HG02763 (cell line): ENCODE measurements at regions not wholly inside any gene's neighbourhood (a gene's known extent, or its start where the extent isn't known, plus 50 kb on each side); places are given as distances from the start of the nearest gene placed in this dataset.
A peak's percentile ranks its signal among the peaks of the same experiment; 100 is the strongest.

Experiments used
- ATAC-seq: cut with Tn5 transposase; IDR thresholded peaks from one replicate; pipeline ENCODE4 v1.9.1; 2021; ENCODE audit warnings: mild to moderate bottlenecking, moderate library complexity; ENCODE audit not compliant: unreplicated experiment

DNA sequence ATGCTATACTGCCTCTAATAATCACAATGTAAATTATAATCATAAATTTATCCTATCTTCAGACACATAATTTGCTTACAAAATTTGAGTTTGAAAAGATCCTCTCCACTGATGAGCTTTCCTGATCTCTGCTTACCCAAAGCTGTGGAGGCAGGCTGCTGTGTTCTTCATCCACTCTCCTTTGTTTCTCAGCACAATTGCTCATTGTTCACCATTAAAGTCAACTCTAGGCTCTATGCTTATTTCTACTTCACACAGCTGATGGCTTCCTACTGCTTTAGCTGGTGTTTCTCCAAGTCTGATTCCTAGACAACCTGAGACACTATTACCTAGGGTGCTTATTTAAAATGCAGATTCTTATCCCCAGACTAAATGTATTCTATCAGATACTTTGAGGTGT, 319.7 kb downstream of the PCDH18 start:
- ATAC-seq, result no peak

DNA sequence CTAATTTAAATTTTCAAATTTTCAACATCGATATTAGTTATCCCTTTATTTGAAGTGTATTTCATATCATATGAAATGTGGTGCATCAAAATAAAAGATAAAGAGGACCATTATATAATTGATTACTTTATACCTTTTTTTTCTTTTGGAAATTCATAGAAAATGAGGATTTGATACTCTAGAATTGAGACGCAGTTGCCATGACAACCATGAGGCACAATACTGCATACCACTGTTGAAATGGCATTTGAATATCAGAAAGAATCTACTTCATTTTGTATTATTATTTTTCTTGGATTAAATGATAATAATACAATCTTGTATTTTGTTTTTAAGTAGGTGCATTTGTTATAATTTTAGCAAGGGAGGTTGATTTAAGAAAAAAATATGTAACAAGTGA, 323.1 kb downstream of the PCDH18 start:
- no peak for ATAC-seq

DNA sequence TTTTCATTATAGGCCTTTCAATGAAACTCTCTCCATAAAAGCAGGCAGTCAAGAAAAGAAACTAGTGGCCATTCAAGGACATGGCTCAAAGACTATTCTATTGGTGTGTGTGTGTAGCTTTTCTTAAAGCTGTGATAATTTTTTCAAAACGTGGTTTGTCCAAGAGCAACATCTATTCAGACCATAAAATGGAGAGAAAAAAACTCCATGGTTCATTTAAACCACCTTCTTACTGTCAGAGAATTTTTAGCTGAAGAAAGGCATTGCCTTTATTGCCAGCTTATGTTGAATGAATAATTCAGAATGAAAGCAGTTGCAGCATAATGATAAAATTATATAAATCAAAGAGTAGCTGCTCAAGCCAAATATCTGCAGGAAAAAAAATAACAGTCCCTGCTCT, 325.5 kb downstream of the PCDH18 start:
- no peak for ATAC-seq

DNA sequence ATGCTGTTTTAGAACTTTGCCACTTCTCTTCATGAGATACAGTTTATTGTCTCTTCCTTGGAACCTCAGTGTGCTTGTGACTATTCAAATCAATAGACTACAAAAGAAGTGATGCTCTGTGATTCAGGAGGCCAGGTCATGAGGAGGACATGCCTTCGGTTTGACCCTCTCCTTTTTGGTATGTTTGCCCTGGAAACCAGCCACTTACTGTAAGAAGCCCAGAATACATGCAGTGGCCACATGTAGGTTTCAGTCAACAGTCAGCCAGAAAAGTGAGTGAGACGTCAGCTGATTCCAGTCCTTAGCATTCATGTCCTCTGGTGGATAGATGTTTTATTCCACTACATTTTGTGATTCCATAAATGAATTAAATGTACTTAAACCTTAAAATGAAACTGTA, 328.7 kb downstream of the PCDH18 start:
- ATAC-seq, result no peak

DNA sequence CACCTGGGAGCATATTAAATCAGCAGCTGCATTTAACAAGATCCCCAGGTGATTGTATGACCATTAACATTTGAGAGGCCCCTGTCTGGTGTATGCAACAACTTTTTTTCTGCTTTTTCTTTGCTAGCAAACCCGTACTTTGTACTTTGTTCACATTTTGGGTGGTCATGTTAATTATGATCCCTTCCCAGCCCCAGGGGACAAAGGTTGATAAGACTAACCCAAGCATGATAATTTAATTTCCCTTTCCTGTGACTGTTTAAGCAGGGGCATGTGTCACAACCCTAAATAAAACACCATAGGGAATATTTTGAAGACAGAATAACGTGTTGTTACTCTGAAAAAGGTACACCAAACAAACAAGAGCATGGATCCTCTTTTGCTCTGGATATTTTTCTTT, 332.0 kb downstream of the PCDH18 start:
- no peak for ATAC-seq

DNA sequence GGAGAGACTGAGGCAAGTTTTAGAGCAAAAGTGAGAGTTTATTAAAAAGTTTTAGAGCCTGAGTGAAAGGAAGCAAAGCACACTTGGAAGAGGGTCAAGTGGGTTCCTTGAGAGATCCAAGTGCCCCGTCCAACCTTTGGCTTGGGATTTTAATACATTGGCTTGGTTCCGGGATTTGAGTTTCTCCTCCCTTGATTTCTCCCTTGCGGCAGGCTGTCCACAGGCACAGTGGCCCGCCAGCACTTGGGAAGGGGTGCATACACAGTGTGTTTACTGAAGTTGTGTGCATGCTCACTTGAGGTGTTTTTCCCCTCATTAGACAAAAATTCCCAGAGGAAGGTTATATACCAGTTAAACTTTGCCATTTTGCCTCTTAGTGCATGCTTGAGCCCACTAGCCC, 333.5 kb downstream of the PCDH18 start:
- no peak for ATAC-seq

DNA sequence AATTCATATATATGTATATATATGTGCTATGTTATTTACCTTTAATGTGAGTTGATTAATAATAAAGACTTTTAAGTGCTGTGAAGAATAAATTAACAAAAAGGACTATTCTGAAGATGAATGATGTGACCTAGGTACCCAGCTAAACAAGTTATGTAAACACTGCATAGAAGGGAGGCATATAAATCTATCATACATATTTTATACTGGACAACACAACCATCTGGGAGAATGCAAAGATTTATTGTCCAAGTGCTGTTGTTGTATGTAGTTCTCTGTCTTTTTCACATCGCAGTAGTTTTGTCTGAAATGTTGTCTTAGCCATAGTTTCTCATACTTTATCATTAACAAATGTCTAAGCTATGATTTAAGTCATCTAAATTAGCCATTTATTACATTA, 337.6 kb downstream of the PCDH18 start:
- ATAC-seq, result no peak

DNA sequence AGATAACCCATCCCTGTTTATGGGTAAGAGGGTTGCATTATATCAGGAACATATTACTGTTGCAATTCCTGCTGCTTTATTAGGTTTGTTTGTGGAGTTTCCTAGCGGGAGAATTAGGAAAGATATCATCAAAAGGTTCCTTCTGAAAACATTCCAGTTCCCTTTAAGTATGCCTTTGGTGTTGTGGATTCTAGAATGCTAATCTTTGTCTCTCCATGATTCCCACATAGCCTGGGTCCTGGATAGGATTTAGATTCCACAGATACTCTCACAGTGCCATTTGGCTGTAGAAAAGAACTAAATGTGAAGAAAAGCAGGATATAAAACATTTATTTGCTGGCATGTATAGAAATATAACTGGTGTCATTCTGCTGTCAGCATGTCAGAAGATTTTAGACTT, 338.7 kb downstream of the PCDH18 start:
- ATAC-seq, result no peak

DNA sequence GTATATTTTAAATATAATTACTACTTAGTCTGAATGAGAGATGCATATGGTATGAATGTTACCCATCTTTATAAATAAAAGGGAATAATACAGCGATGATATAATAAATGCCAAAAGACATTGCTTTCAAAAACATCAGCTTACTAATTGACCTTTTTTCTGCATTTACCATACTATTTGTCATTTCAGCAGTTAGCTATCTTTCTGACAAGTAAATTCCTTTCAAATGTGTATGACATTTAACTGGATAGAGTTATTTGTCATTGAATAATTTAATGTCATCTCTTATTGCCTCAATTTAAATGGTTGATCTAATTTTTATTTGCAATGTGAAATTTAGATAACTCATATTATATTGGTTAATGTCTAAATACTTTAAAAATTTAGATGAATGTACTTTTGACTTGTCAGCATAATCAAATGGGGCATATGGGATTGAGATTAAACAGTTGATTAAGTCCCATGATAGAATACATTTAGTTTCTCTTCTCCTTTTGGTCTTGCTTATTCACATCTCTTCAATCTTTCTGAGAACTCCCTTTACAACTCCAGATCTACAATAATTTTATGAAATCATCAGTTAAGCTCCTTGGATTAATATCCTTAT, 350.9 kb downstream of the PCDH18 start:
- ATAC-seq, result no peak

DNA sequence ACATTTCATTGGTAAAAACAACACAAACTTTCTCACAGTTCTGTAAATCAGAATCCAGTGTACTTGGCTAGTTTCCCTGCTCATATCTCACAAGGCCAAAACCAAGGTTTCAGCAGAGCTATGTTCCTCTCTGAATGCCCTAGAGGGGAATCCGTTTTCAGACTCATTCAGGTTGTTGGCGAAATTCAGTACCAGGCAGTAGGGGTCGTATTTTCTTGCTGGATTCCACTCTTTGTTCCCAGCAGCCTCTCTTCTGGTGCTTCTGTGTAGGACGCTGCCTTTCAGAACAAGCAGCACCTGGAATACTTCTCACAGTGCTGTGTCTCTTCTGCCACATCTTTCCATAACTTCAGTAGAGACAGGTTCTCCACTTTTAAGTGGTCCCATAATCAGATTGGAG, 351.9 kb downstream of the PCDH18 start:
- no peak for ATAC-seq

DNA sequence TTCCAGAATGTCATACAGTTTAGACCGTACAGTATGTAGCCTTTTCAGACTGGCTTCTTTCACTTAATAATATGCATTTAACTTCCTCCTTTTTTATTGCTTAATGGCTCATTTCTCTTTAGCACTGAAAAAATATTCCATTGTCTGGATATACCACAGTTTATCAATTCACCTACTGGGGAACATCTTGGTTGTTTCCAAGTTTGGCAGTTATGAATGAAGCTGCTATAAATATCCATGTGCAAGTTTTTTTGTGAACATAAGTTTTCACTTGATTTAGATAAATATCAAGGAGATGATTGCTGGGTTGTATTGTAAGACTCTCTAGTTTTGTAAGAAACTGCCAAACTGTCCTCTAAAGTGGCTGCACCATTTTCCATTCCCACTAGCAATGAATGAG, 375.5 kb downstream of the PCDH18 start:
- no peak for ATAC-seq

DNA sequence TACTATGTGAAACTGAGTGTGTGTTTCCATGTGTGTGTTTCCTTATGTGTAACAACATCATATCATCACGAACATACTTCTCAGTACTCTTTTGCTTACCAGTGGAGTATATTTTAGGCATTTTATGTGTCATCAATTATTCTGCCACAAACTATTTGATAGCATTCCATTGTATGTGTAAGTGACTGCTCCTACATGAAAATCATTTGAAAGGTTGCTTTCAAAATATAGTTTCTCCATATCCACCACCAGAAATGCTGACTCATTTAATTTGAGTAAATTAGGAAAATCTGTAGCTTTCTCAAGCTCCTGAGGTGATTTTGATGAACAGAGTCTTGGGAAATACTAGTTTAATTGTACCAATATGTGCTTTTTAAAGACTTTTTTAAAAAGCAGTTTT, 376.2 kb downstream of the PCDH18 start:
- no peak for ATAC-seq

DNA sequence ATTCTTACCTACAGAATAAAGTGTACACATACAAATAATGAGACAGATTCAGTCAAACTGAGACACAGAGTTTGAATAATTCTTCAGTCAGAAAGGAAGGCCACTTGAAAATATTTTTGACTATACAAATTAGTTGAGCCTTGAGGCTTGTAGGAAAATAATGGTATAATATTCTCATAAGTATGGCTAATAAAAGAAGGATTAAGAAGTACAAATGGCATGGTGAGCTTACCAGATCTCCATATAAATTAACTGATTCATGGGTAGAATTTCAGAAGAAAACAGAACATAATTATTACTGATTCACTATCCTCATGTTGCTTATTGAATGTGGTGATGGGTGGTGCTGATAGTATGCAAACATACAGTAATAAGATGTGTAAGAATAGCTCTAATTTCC, 401.1 kb downstream of the PCDH18 start:
- no peak for ATAC-seq

DNA sequence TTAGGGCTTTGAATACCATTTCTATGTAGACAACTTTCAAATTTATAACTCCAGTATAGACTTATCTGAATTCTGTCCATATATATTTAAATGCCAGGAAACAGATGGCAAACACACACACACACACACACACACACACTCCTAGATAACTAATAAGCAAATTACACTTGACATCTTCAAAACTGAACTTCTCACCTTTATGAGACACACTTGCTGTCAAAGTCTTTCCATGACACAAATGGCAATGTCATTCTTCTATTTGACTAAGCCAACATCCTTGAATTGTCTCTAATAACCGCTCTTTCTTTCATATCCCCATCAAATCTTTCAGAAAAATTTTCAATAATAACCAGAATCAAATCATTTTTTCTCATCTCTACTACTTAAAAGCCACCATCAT, 402.4 kb downstream of the PCDH18 start:
- ATAC-seq, result no peak

DNA sequence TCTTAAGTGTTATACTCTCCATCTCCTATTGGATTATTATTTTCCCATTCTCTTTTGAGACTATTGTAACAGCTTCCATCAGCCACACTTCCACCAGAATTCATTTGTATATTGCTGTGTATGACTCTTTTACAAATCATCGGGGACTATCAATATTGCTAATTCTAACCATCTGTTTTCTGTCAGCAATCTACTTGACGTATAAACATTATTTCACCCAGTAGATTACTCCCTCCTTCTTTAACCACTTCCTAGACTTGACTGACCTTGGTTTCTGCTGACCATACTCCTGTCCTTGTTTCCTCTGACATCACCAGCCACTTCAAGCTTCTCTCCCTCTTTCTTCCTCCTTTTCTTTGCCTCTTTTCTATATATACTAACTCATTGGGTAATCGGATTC, 402.9 kb downstream of the PCDH18 start:
- ATAC-seq, result no peak

DNA sequence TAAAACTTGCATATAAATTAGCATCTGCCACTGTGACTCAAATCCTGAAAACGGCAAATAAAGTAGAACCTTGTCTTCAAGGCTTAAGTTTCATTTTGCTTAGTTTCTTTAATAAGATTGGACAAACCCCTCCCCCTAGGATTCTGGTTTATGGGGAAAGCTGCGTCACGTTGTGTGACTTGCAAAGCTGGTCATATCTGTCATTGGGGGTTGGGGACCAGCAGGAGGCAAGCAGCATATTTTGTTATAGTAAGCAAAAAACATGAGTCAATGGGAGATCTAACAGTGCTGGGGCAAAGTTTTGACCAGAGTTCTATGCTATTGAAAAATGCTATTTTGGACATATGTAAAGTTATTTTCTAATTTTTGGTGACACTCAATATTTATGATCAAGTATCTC, 407.3 kb downstream of the PCDH18 start:
- ATAC-seq, result no peak

DNA sequence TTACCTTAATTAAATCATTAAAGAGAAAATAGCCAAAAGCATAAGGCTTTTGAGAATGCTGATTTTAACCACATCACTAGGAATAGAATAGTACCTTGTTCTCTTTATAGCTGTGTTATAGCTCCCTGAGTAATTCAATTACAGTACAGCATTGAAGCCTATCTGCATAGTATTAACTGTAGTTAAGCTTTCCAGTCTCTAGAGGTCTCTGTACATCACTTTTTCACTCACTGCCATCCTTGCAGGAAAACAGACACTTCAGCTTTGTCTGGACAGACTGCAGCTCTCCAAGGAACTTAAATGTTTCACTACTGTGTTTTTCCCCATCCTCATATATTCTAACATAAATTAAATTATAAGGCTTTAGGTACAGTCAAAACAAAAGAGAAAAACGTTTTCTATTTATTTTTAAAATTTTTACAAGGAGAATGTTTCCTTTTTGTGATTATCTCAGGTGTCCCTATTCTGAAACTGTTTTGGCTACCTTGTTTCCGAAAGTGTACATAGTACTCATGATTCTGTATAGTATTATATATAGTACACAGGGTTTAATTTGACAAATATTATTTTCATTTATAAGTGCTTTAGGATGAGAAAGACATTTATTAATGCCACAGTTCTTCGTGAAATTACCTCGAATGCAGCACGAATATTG, 407.9 kb downstream of the PCDH18 start:
- ATAC-seq, result peak; percentile 70

DNA sequence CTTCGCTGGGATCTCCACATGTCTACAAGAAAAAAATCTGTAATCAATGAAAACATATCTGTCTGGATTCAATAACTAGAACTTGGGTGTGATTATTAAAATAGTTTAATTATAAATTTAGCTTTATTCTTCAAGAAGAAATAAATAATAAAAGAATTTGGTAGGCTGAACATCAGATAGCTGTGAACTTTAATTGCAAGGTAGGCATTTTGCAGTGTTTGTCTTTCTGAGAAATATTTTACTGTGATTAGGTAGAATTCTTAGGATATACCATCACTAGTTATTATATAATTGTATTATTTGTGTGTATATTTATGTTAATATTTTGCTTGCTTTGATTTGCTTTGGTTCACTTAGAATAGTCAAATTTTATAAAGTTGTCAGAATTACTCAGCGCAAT, 409.4 kb downstream of the PCDH18 start:
- no peak for ATAC-seq

DNA sequence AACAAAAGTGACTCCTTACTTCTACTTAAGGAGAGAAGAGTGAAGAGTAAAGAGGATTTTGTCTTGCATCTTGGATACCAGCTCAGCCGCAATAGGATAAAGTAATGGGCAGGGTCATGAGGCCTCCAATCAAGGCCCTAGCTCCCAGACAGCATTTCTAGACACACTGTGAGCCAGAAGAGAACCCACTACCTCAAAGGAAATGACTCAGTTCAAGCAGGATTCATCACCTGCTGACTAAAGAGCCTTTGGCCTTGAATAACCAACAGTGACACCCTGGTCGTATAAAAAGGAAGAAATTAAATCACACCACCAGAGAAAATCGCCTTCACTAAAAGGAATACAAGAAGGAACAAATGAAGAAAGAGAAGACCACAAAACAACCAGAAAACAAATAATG, 416.1 kb downstream of the PCDH18 start:
- ATAC-seq, result no peak

DNA sequence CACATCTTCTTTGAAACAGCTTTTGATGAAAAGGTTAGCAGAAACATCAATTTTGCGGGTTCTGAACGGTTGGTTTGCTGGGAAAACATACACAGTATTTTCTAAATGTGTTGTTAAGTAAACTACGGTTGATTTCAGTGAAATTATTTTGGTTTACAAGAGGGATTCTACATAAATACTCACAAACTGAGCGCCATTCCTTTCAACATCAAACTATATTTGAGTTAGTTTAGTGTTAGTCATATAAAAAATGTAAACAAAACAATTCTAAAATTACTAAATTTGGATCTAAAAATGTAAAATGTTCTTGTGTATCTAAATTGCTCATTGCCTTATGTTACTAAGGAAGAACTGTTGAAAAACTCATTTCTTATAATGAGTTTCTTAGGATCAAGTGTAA, 425.6 kb downstream of the PCDH18 start:
- no peak for ATAC-seq

DNA sequence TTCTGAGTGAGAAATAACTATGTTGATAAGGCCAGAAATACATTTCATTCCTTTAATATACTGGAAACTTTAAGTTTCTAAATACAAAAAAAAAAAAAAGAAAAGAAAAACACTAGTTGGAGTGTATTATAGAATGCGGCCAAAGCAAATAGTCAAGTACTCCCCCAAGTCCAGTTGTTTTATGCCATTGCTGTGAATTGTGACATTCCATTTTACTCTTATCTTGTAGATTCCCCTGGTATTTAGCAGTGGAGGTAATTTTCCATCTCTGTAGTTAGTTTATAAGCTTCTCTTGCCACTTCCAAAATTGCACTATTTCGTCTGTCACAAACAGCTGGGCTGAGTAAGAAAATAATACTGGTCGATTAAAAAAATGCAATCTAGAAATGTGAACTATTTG, 426.0 kb downstream of the PCDH18 start:
- ATAC-seq, result no peak

DNA sequence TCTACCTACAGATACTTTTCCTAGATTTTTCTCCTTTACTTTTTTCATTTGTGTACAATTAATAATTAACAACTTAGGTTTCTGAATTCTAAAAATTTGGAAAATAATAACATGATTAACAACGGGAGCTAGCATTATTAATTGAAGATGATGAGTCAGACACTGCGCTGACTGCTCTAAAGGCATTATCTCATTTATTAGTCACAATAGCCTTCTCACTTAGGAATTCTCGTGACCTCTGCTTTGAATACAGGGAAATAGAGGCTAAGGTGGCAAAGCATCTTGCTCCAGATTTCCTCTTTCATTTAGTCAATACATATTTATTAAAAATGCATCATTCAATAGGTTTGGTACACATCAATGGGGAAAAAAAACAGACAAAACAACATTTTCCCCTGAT, 441.3 kb downstream of the PCDH18 start:
- no peak for ATAC-seq

DNA sequence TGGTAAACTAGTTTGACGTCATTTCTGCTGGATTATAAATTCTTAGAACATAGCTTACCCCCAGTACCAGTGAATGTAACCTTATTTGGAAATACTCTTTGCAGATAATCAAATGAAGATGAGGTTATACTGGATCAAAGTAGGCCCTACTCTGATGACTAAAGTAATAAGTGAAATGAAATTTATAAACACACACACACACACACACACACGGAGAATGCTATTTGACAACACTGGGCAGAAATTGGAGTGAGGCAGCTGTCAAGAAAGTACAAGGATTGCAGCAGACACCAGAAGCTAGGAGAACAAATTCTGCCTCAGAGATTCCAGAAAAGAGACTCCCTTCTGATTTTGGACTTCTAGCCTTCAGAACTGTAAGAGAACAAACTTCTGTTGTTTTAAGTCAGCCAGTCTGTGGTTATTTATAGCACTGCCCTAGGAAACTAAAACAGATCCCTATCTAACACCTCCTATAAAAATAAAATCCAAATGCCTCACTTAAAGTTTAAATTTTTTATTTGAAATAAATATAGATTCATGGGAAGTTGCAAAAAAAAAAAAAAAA, 448.6 kb downstream of the PCDH18 start:
- no peak for ATAC-seq
